Fibroblast of upper back skin (primary cell): ENCODE measurements at regions not wholly inside any gene's neighbourhood (a gene's known extent, or its start where the extent isn't known, plus 50 kb on each side); places are given as distances from the start of the nearest gene placed in this dataset.
"Not testable (repeated sequence)": the region's sequence is repeated elsewhere in the genome, so short reads cannot be mapped to it uniquely, and the experiment has no call there.

Experiments used
- DNase-seq: peaks from one replicate; pipeline ENCODE4 v3.0.0-alpha.2; 2013

- DNase-seq: not testable (repeated sequence)
These were observed 75.1 kb downstream of the LYZL1 start for GRCh38 chr10:29363930-29364329.

DNA sequence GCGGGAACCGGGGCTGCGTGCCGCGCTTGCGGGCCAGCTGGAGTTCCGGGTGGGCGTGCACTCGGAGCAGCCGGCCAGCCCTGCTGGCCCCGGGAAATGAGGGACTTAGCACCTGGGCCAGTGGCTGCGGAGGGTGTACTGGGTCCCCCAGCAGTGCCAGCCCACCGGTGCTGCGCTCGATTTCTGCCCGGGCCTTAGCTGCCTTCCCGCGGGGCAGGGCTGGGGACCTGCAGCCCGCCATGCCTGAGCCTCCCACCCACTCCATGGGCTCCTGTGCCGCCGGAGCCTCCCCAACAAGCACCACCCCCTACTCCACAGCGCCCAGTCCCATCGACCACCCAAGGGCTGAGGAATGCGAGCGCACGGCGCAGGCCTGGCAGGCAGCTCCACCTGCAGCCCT is 77.3 kb downstream of the LYZL1 start:
- DNase-seq: not testable (repeated sequence)

DNA sequence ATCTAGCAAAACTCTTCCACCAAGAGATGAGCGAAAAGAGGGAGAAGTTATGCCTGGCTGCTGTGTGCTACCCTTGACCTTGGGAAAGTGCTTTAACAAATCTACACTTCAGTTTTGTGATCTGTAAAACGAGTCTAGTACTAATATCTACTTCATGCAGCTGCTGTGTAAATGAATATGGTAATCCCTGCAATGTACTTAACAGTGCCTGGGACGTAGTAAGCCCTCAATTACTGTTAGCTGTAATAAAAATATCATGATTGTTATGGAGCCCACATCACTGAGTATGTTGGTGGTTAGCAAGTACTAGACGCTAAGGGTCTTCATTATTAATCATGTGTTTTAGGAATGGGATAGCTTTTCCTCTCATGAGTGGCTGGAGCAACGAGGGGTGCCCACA is 80.5 kb downstream of the LYZL1 start:
- no peak for DNase-seq

- DNase-seq: peak; percentile 83
These were observed 81.5 kb downstream of the LYZL1 start for GRCh38 chr10:29370097-29371092.

GRCh38 chr10:29372920-29373319 is 84.0 kb downstream of the LYZL1 start:
- no peak for DNase-seq

DNA sequence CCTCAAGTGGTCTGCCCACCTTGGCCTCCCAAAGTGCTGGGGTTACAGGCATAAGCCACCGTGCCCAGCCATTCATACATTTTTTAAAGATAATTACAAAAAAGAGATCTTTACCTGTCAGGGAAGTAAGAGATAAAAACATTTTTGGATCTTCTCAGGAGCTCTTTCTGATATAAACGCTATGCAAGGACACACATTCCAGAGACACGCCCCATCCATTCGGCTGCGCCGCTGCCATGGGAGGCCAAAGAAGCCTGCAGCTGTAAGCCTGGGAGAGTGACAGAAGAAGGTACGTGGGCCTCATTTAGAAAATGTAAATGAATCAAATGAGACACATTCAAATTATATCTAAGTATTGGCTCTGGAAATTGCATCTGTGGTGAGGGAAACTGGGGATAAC is 85.3 kb downstream of the LYZL1 start:
- no peak for DNase-seq

GRCh38 chr10:29375888-29376287 is 87.0 kb downstream of the LYZL1 start:
- no peak for DNase-seq

GRCh38 chr10:29377333-29377961 is 88.6 kb downstream of the LYZL1 start:
- DNase-seq: peak; percentile 40

- peak; percentile 19 for DNase-seq
These were observed 89.2 kb downstream of the LYZL1 start for GRCh38 chr10:29378106-29378505.

DNA sequence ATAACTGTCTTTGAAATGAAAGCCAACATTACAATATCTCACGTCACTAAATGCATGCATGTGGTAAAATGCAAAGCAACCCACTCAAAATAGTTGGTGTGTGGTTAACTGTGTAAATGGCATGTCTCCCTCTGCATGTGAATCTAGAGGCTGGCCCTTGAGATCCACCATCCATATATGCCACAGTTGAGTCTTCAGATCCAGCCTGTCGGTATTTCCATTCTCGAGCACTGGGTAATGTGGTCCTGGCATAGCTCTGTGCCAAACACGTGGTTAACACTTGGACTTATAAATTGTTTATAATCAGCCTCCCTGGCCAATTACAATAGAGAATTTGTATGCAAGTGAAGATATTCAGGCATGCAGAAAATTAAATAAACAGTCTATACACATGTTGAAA is 90.3 kb downstream of the LYZL1 start:
- DNase-seq: no peak

DNA sequence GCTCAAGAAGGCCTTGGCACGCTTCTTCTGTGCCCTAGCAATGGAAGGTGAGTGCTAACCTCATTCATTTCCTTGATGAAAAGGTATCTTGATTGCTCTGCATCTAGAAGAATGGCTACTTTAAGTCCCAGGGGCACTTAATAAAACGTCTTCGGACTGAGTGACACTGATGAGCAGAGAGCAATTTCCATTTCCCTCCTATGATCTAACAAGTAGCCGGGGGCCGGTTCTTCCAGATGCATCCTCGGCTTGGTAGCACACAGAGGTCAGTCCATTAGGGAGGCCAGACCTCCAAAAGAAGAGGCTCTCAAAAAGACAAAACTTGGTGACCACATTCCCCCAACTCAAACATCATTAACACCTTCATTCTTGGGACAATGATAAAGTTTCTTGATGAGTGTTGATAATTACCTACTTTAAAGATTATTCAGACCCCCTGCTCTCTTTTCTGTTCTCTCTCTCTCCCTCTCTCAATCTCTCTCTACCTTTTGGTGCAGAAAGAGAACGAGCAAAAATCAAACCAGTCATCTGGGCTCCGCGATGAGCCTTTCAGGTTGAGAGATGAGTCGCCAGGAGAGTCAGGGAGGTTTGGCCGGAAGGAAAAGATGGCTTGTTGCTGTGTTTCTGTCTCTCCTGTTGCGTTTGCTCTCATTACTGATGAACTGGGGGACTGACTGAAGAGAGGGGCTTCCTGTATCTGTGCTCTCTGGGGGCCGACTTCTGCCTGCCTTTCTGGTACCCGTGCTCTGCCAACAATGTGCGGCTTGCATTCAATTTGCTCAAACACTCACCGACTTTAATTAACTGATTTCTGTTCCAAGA is 91.1 kb downstream of the LYZL1 start:
- DNase-seq: not testable (repeated sequence)

DNA sequence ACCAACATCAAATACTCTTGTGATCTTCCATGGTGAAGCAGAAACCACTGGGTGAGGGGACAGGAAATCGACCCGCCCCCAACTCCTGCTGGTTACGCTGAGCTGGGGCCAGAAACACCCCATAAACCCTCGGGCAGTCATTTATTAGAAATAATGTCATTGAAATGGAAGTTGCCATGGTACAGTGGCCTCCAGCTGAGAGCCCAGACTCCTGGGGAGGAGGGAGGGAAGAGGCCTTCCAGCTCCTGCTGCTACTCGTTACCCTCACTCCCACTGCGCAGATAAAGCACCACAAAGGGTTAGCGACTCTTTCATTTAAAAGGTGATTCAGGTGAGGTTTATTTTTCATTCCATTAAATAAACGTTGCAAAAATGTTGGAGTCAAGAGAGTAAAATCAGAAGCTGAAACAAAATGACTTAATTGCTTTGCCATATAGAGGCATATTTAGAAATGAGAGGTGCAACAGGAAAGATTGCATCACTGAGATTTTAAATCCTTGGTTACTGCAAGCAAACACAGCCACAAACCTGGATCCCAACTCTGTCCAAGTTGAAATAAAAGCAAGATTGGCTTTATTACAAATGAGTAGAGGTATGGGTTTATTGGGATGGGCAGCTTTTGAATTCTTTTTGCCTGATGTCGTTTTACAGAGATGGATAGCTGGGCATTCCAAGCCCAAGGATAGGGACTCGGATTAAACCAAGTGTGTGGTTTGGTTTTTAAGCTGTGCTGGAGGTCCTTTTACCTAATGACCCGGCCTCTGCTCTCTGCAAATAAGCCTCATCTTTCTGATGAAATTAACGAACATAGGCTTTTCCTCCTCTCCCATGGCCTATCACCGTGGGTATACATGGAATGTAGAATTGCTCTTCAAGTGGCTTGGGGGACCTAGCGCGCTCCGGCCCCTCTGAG is 92.0 kb downstream of the LYZL1 start:
- DNase-seq: peak; percentile 16

DNA sequence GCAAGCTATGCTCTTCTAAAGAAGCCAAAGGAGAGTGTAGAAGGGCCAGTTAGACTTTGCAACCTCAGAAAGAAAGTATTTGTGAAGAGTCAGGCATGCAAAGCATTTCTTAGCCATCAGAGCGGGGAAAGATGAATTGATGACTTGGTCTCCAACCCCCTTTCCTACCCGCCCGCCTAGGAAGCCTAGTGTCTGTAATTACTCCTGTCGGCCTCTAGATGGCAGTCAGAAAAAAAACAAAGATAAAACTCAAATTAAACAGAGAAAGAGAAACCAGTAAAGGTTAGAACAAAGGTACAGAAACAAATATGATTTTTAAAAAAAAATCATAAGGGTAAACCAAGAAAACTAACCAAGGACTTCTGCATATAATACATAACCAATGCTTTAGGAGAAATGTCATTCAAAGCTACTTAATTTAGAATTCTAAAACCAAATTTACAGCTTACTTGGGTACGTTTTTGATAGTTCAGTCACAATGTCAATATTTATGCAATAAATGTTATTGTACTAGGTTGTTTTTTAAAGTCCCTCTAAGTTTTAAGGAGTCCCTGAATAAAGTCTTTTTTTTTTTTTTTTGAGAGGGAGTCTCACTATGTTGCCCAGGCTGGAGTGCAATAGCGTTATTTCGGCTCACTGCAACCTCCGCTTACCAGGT is 97.6 kb downstream of the LYZL1 start:
- DNase-seq: peak; percentile 61

GRCh38 chr10:29387269-29387668 is 98.4 kb downstream of the LYZL1 start:
- DNase-seq: no peak

GRCh38 chr10:29388112-29388511 is 99.2 kb downstream of the LYZL1 start:
- not testable (repeated sequence) for DNase-seq

GRCh38 chr10:29389493-29389892 is 100.6 kb downstream of the LYZL1 start:
- DNase-seq: no peak

DNA sequence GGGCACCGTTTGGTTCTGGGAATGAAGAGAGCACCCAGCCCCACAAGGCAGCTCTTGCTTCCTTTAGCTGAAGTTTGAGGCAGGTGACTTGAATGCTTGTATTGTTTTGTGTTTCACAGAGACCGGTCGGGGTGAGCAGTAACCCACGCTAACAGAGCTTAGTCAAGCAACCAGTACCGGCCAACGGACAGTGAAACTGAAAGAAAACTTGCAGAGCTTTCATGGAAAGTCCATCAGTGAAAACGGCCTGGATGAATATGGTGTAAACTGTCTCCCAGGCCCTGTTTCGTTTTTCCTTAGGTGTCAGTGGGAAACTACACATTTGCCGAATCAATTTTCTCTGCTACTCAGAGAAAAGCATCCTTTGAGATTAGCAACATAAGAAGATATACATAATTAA is 101.1 kb downstream of the LYZL1 start:
- DNase-seq: no peak

DNA sequence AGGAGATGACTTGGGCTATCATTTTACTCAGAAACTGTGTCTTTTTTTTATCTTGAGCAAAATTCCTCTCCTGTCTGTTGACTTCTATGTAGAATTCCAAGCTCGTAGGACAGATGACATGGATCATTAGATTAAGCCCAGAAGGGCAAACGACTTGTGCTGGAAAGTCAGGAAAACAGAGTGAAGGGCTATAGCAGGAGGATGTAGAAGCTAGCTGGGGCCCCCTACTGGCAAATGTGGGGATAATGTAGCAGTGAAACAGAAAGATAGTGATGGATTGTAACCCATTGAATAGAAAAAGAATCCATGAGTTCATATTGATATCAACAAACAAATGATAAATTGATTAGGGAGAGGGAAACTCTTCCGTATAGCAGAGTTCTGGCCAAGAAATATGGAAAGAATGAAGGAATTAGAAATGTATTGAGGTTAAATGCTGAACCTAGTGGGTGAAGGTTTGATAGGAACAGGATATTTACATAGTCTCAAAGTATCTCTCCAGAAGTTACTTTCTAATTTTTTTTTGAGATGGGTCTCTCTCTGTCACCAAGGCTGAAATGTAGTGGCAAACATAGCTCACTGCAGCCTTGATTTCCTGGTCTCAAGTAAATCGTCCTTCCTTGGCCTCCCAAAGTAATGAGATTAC is 103.6 kb downstream of the LYZL1 start:
- DNase-seq: peak; percentile 40

GRCh38 chr10:29394321-29394932 is 105.6 kb downstream of the LYZL1 start:
- no peak for DNase-seq

GRCh38 chr10:29395409-29395808 is 106.5 kb downstream of the LYZL1 start:
- DNase-seq: no peak

DNA sequence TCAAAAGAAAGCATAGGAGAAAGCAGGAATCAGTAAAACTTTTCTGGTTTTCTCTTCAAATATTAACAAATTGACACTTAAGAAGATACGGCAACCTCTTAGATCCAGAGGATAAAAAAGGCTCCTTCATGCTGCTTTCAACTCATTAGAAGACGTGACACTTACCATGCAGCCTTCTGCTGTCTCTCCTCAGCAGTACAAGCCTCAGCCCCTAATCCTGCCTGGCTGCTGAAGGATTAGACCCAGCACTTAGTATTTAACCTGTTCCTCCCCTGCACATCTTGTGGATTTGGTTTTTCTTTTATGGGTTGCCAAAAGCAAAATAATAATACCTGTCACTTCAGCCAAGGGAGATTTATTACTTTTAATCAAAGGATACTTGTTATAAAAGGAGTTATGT is 108.4 kb downstream of the LYZL1 start:
- no peak for DNase-seq
